ENCODE measurements at regions not wholly inside any gene's neighbourhood (a gene's known extent, or its start where the extent isn't known, plus 50 kb on each side); places are given as distances from the start of the nearest gene placed in this dataset.

GRCh38 chrX:122252454-122252853, 931.6 kb upstream of the GRIA3 start:
- intact Hi-C loops (cut with micrococcal nuclease) (no loop called here), in situ Hi-C loops (cut with MboI) (no loop called here)
- Histone ChIP-seq H3K27ac (ENCODE audit: extremely low read depth, low read depth, low read length) (no peak overlapping the region), H3K9ac (ENCODE audit: insufficient read depth in 1 of 2, low read depth in 2 of 2, low read length in 2 of 2) (no peak overlapping the region), H3K4me3 (no peak overlapping the region), H3K79me2 (ENCODE audit: control insufficient read depth, insufficient read depth, low read length) (no peaks in the 10 kb centered on the region), H3K4me2 (ENCODE audit: insufficient read depth, low read length) (no peak overlapping the region), H4K20me1 (replicated peaks; ENCODE audit: control insufficient read depth, insufficient read depth, low read length) (no peaks in the 10 kb centered on the region), H3K27me3 (ENCODE audit: control insufficient read depth in 2 of 2, insufficient read depth in 2 of 2, low read length in 2 of 2) (no peaks in the 10 kb centered on the region), H3K9me3 (replicated peaks; ENCODE audit: control insufficient read depth, insufficient read depth, low read depth, low read length) (no peaks in the 10 kb centered on the region), H2AFZ (ENCODE audit: low read depth, low read length) (no peak overlapping the region), H3K9me1 (ENCODE audit: control insufficient read depth, insufficient read depth, low read length) (no peaks in the 10 kb centered on the region), H3K36me3 (ENCODE audit: control insufficient read depth, insufficient read depth, low read length) (no peaks in the 10 kb centered on the region), H3K4me1 (replicated peaks in 1 of 2; ENCODE audit: control insufficient read depth in 2 of 2, insufficient read depth in 2 of 2, low read length in 2 of 2) (no peaks in the 10 kb centered on the region)
- BruUV-seq (replicated peaks), result no TSS peak
- DNase-seq (ENCODE audit: extremely low read depth in 1 of 4, low spot score in 3 of 4) (no peak), ATAC-seq (no peak), FAIRE-seq (no peak)
- WGBS (ENCODE audit: insufficient coverage, low coverage, missing lambda C conversion rate), result 9% methylated on average over 5 of the region's 5 CpGs
- POLR2A ChIA-PET, result no interaction called here
- CTCF ChIA-PET (ENCODE audit: low intra/inter-chr PET ratio), result no interaction called here
- TF ChIP-seq FOXM1 (IDR thresholded peaks at IDR 0.05; ENCODE audit: low read depth), result no peak
- no peak for TF ChIP-seq FOXM1 (CRISPR knock-in tag; IDR thresholded peaks at IDR 0.05; ENCODE audit: low read depth)
- TF ChIP-seq EGR1 (conservative IDR thresholded peaks at IDR 0.05), result no peak
- no peak for TF ChIP-seq GTF3C2 (IDR thresholded peaks at IDR 0.05; ENCODE audit: borderline replicate concordance, extremely low read depth, insufficient read length)
- no peak for TF ChIP-seq ZNF507 (tag; conservative IDR thresholded peaks at IDR 0.05)
- no peak for TF ChIP-seq ZFP91 (CRISPR knock-in tag; IDR thresholded peaks at IDR 0.05)
- no peak for TF ChIP-seq NFYB (IDR thresholded peaks at IDR 0.05; ENCODE audit: extremely low read depth, insufficient read length)
- TF ChIP-seq ATF3 (IDR thresholded peaks at IDR 0.05), result no peak
- no peak for TF ChIP-seq ATF3 (CRISPR knock-in tag; conservative IDR thresholded peaks at IDR 0.05)
- TF ChIP-seq TRIM25 (IDR thresholded peaks at IDR 0.05; ENCODE audit: borderline replicate concordance), result no peak
- TF ChIP-seq EWSR1 (IDR thresholded peaks at IDR 0.05; ENCODE audit: borderline replicate concordance, low read depth, partially characterized antibody), result no peak
- no peak for TF ChIP-seq NELFE (IDR thresholded peaks at IDR 0.05; ENCODE audit: insufficient read depth, insufficient read length)
- no peak for TF ChIP-seq RAD51 (IDR thresholded peaks at IDR 0.05; ENCODE audit: borderline replicate concordance, low read depth)
- TF ChIP-seq NBN (IDR thresholded peaks at IDR 0.05; ENCODE audit: low read depth), result no peak
- no peak for TF ChIP-seq ZNF583 (CRISPR knock-in tag; IDR thresholded peaks at IDR 0.05)
- no peak for TF ChIP-seq SP1 (CRISPR knock-in tag; IDR thresholded peaks at IDR 0.05)

Measured in K562 (cell line).